ENCODE measurements at regions not wholly inside any gene's neighbourhood (a gene's known extent, or its start where the extent isn't known, plus 50 kb on each side); places are given as distances from the start of the nearest gene placed in this dataset.

GRCh38 chr2:8028981-8029380 lies 652.9 kb upstream of the ID2 start:
- Histone ChIP-seq H3K4me1 (ENCODE audit: control insufficient read depth, low read length) (peaks cover 3% of the 10 kb centered on the region), H3K4me2 (ENCODE audit: low read length) (no peak overlapping the region), H3K9me2 (replicated peaks; ENCODE audit: control insufficient read depth, low read length) (no peaks in the 10 kb centered on the region), H3F3A (ENCODE audit: control insufficient read depth, insufficient read depth) (no peaks in the 10 kb centered on the region), H3K27ac (ENCODE audit: low read depth, low read length) (no peak overlapping the region), H3K9me3 (ENCODE audit: control insufficient read depth, insufficient read depth, low read length) (no peaks in the 10 kb centered on the region), H4K20me1 (ENCODE audit: control insufficient read depth, insufficient read depth, low read depth, low read length) (no peaks in the 10 kb centered on the region), H3K36me3 (ENCODE audit: control insufficient read depth, low read length) (no peaks in the 10 kb centered on the region), H3K4me3 (ENCODE audit: low read length) (no peak overlapping the region), H3K79me2 (ENCODE audit: control insufficient read depth, low read length) (no peaks in the 10 kb centered on the region), H3K27me3 (ENCODE audit: control insufficient read depth, low read length) (no peaks in the 10 kb centered on the region)
- no peak for TF ChIP-seq EZH2phosphoT487 (IDR thresholded peaks at IDR 0.05; ENCODE audit: borderline replicate concordance, low read length)
- no peak for TF ChIP-seq CTCF (IDR thresholded peaks at IDR 0.05; ENCODE audit: low read depth, low read length, poor library complexity, severe bottlenecking)

- no peak for TF ChIP-seq EZH2phosphoT487 (IDR thresholded peaks at IDR 0.05; ENCODE audit: borderline replicate concordance, low read length)
- TF ChIP-seq CTCF (IDR thresholded peaks at IDR 0.05; ENCODE audit: low read depth, low read length, poor library complexity, severe bottlenecking): no peak
- no peaks in the 10 kb centered on the region for H3F3A ChIP-seq (ENCODE audit: control insufficient read depth, insufficient read depth)
- H3K36me3 ChIP-seq (ENCODE audit: control insufficient read depth, low read length): no peaks in the 10 kb centered on the region
- H3K4me1 ChIP-seq (ENCODE audit: control insufficient read depth, low read length): no peaks in the 10 kb centered on the region
- H3K79me2 ChIP-seq (ENCODE audit: control insufficient read depth, low read length): no peaks in the 10 kb centered on the region
- no peak overlapping the region for H3K4me2 ChIP-seq (ENCODE audit: low read length)
- H4K20me1 ChIP-seq (ENCODE audit: control insufficient read depth, insufficient read depth, low read depth, low read length): no peaks in the 10 kb centered on the region
- no peak overlapping the region for H3K4me3 ChIP-seq (ENCODE audit: low read length)
- no peaks in the 10 kb centered on the region for H3K9me2 ChIP-seq (replicated peaks; ENCODE audit: control insufficient read depth, low read length)
- no peaks in the 10 kb centered on the region for H3K9me3 ChIP-seq (ENCODE audit: control insufficient read depth, insufficient read depth, low read length)
- no peak overlapping the region for H3K27ac ChIP-seq (ENCODE audit: low read depth, low read length)
- no peaks in the 10 kb centered on the region for H3K27me3 ChIP-seq (ENCODE audit: control insufficient read depth, low read length)
Observed at GRCh38 chr2:8030573-8031303, 651.1 kb upstream of the ID2 start.

- Histone ChIP-seq H3K4me1 (ENCODE audit: control insufficient read depth, low read length) (peaks cover 2% of the 10 kb centered on the region), H3K4me2 (ENCODE audit: low read length) (no peak overlapping the region), H3K9me3 (ENCODE audit: control insufficient read depth, insufficient read depth, low read length) (no peaks in the 10 kb centered on the region), H3K27me3 (ENCODE audit: control insufficient read depth, low read length) (no peaks in the 10 kb centered on the region), H3K9me2 (replicated peaks; ENCODE audit: control insufficient read depth, low read length) (no peaks in the 10 kb centered on the region), H3K79me2 (ENCODE audit: control insufficient read depth, low read length) (no peaks in the 10 kb centered on the region), H4K20me1 (ENCODE audit: control insufficient read depth, insufficient read depth, low read depth, low read length) (no peaks in the 10 kb centered on the region), H3K4me3 (ENCODE audit: low read length) (no peak overlapping the region), H3K27ac (ENCODE audit: low read depth, low read length) (no peak overlapping the region), H3K36me3 (ENCODE audit: control insufficient read depth, low read length) (no peaks in the 10 kb centered on the region), H3F3A (ENCODE audit: control insufficient read depth, insufficient read depth) (no peaks in the 10 kb centered on the region)
- TF ChIP-seq EZH2phosphoT487 (IDR thresholded peaks at IDR 0.05; ENCODE audit: borderline replicate concordance, low read length): no peak
- TF ChIP-seq CTCF (IDR thresholded peaks at IDR 0.05; ENCODE audit: low read depth, low read length, poor library complexity, severe bottlenecking): no peak
Observed at GRCh38 chr2:8031370-8031769, 650.5 kb upstream of the ID2 start.

All from DOHH2 (cell line).